OCI-LY1 (cell line): ENCODE measurements at regions not wholly inside any gene's neighbourhood (a gene's known extent, or its start where the extent isn't known, plus 50 kb on each side); places are given as distances from the start of the nearest gene placed in this dataset.

Source experiments
- H2AFZ ChIP-seq: fragments of 200-600 bp; sonication (generic), shearing (Covaris generic); 2 replicates; pipeline ENCODE4 v1.6.0; 2014; ENCODE audit warnings: antibody characterized with exemption, mild to moderate bottlenecking, low read length
- H3F3A ChIP-seq: fragments of 200-600 bp; sonication (generic), shearing (Covaris generic); 2 replicates; pipeline ENCODE4 v1.6.0; 2014; ENCODE audit warnings: mild to moderate bottlenecking, antibody characterized with exemption, low read length, moderate library complexity; ENCODE audit not compliant: insufficient read depth
- H3K27ac ChIP-seq: fragments of 200-600 bp; sonication (generic); 2 replicates; pipeline ENCODE4 v1.5.1; 2014; ENCODE audit warnings: low read length, mixed run types, mild to moderate bottlenecking, low read depth; ENCODE audit not compliant: poor library complexity, severe bottlenecking
- H3K27me3 ChIP-seq: fragments of 200-600 bp; sonication (generic); 2 replicates; pipeline ENCODE4 v1.6.0; 2014; ENCODE audit warnings: antibody characterized with exemption, mild to moderate bottlenecking, low read length, moderate library complexity; ENCODE audit not compliant: insufficient read depth
- H3K36me3 ChIP-seq: fragments of 200-600 bp; sonication (generic); 2 replicates; pipeline ENCODE4 v1.6.1; 2014; ENCODE audit warnings: mild to moderate bottlenecking, antibody characterized with exemption, low read length, moderate library complexity, mixed read lengths; ENCODE audit not compliant: insufficient read depth
- H3K4me1 ChIP-seq: fragments of 200-600 bp; sonication (generic); 2 replicates; pipeline ENCODE4 v1.5.1; 2014; ENCODE audit warnings: mild to moderate bottlenecking, low read length, moderate library complexity; ENCODE audit not compliant: insufficient read depth, severe bottlenecking
- H3K4me2 ChIP-seq: fragments of 200-600 bp; sonication (generic), shearing (Covaris generic); 2 replicates; pipeline ENCODE4 v1.6.1; 2014; ENCODE audit warnings: low read length
- H3K4me3 ChIP-seq: fragments of 200-600 bp; sonication (generic); 2 replicates; pipeline ENCODE4 v1.5.1; 2014; ENCODE audit warnings: low read length, low read depth, mild to moderate bottlenecking, mixed read lengths; ENCODE audit not compliant: poor library complexity, severe bottlenecking
- H3K79me2 ChIP-seq: fragments of 200-600 bp; shearing (Covaris generic); 2 replicates; pipeline ENCODE4 v1.6.1; 2016; ENCODE audit warnings: mixed run types, low read length, mixed read lengths; ENCODE audit not compliant: insufficient read depth
- H3K9ac ChIP-seq: fragments of 200-600 bp; sonication (generic), shearing (Covaris generic); 2 replicates; pipeline ENCODE4 v1.6.1; 2014; ENCODE audit warnings: mild to moderate bottlenecking, low read length, mixed read lengths
- H3K9me2 ChIP-seq: fragments of 200-600 bp; sonication (generic), shearing (Covaris generic); 2 replicates; pipeline ENCODE4 v1.6.1; 2014; ENCODE audit warnings: low read depth, mild to moderate bottlenecking, low read length, mixed read lengths
- H3K9me3 ChIP-seq: fragments of 200-600 bp; shearing (Covaris generic); 2 replicates; pipeline ENCODE4 v1.6.1; 2014; ENCODE audit warnings: low read length, mixed read lengths
- H4K20me1 ChIP-seq: fragments of 200-600 bp; sonication (generic), shearing (Covaris generic); 2 replicates; pipeline ENCODE4 v1.6.0; 2016; ENCODE audit warnings: mild to moderate bottlenecking, low read length; ENCODE audit not compliant: insufficient read depth
- EZH2 ChIP-seq: fragments of 200-600 bp; sonication (generic), shearing (Covaris generic); IDR thresholded peaks from 2 replicates; pipeline ENCODE4 v1.8.0; 2017; ENCODE audit warnings: borderline replicate concordance, mixed run types, mild to moderate bottlenecking, antibody characterized with exemption, low read length, moderate library complexity, mixed read lengths
- TF ChIP-seq, protein P1 (sequence below): fragments of 200-600 bp; sonication (generic), shearing (Covaris generic); IDR thresholded peaks from 2 replicates; pipeline ENCODE4 v1.5.1; 2017; ENCODE audit warnings: mild to moderate bottlenecking, antibody characterized with exemption, low read length, moderate library complexity, mixed read lengths

DNA sequence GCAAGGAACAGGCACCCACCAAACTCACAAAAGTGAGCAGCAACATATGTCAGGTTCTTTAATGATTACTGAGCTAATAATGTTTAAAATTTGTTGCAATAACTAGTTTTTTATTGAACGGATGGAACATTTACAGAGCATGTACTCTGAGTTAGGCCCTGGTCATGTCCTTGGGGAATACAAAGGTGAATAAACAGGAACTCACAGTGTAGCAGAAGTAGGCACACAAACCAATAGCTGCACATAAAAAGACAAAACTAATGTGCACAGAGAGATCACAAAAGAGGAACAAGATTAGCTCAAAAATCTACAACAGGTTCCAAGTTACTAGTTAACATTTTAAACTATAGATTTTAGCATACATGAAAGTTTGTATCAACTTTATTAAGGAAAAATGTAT is 505.3 kb upstream of the PPP2R3A start:
- Histone ChIP-seq H3K4me2 (peak overlapping the region; percentile 3; the same call in 1 of the 2 replicates), H3K9me3 (no peaks in the 10 kb centered on the region), H4K20me1 (no peaks in the 10 kb centered on the region), H3K36me3 (no peaks in the 10 kb centered on the region), H3K27ac (peak overlapping the region; percentile 71), H3F3A (no peaks in the 10 kb centered on the region), H3K9me2 (no peaks in the 10 kb centered on the region), H2AFZ (no peak overlapping the region), H3K4me3 (no peak overlapping the region), H3K79me2 (no peaks in the 10 kb centered on the region), H3K9ac (no peak overlapping the region), H3K4me1 (peaks cover 25% of the 10 kb centered on the region), H3K27me3 (no peaks in the 10 kb centered on the region)
- TF ChIP-seq, protein P1, sequence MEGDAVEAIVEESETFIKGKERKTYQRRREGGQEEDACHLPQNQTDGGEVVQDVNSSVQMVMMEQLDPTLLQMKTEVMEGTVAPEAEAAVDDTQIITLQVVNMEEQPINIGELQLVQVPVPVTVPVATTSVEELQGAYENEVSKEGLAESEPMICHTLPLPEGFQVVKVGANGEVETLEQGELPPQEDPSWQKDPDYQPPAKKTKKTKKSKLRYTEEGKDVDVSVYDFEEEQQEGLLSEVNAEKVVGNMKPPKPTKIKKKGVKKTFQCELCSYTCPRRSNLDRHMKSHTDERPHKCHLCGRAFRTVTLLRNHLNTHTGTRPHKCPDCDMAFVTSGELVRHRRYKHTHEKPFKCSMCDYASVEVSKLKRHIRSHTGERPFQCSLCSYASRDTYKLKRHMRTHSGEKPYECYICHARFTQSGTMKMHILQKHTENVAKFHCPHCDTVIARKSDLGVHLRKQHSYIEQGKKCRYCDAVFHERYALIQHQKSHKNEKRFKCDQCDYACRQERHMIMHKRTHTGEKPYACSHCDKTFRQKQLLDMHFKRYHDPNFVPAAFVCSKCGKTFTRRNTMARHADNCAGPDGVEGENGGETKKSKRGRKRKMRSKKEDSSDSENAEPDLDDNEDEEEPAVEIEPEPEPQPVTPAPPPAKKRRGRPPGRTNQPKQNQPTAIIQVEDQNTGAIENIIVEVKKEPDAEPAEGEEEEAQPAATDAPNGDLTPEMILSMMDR: no peak
- TF ChIP-seq EZH2: no peak

DNA sequence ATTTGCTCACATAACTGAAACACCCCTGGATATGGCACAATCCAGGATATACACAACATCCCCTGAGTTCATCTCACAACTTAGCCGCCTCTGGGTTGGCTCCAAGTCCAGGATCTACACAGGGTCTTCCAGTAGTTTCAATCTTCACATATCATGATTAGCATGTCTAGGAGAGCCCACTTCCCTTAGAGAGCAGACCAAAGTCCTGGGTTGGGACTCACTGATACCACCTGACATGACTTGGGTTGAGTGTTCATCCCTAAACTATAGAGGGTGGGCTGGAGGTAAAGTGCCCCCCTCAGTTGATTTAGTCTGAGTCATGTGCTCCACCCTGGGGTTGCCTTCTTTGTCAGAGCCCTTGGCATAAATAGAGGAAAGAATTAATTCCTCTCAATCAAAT is 493.6 kb upstream of the PPP2R3A start:
- no peak overlapping the region for H3K4me3 ChIP-seq
- no peak overlapping the region for H3K9ac ChIP-seq
- no peaks in the 10 kb centered on the region for H3K9me2 ChIP-seq
- no peak overlapping the region for H3K4me2 ChIP-seq
- no peak overlapping the region for H2AFZ ChIP-seq
- H3K27me3 ChIP-seq: no peaks in the 10 kb centered on the region
- no peaks in the 10 kb centered on the region for H3K4me1 ChIP-seq
- H3K27ac ChIP-seq: no peak overlapping the region
- no peaks in the 10 kb centered on the region for H3K9me3 ChIP-seq
- no peaks in the 10 kb centered on the region for H3K79me2 ChIP-seq
- H4K20me1 ChIP-seq: no peaks in the 10 kb centered on the region
- TF ChIP-seq EZH2: no peak
- TF ChIP-seq, protein P1: no peak
- H3F3A ChIP-seq: no peaks in the 10 kb centered on the region
- no peaks in the 10 kb centered on the region for H3K36me3 ChIP-seq

DNA sequence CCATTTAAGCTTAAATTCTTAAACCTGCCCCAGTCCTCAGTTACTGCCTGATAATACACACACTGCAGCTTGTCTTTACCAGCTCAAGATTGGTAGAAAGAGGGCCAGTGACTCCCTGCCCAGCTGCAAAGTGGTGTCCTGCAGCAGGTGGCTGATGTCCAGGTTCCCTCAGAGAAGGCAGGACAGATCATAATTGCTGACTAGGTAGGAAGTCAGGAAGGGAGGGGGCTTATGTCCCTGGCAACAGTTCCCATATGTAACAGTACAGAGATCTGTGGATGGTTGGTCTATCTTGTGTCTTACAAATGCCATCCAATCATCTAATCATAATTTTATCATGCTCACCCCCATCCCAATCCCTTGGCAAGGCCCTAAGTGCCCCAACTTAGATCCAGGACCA is 492.1 kb upstream of the PPP2R3A start:
- H4K20me1 ChIP-seq: no peaks in the 10 kb centered on the region
- no peak overlapping the region for H3K4me3 ChIP-seq
- H2AFZ ChIP-seq: no peak overlapping the region
- H3K79me2 ChIP-seq: no peaks in the 10 kb centered on the region
- H3K27me3 ChIP-seq: no peaks in the 10 kb centered on the region
- no peaks in the 10 kb centered on the region for H3K9me2 ChIP-seq
- H3K4me2 ChIP-seq: no peak overlapping the region
- no peaks in the 10 kb centered on the region for H3K36me3 ChIP-seq
- no peaks in the 10 kb centered on the region for H3F3A ChIP-seq
- H3K27ac ChIP-seq: no peak overlapping the region
- no peaks in the 10 kb centered on the region for H3K9me3 ChIP-seq
- H3K9ac ChIP-seq: no peak overlapping the region
- H3K4me1 ChIP-seq: no peaks in the 10 kb centered on the region
- TF ChIP-seq, protein P1: no peak
- TF ChIP-seq EZH2: no peak
